Testis (tissue), 2 donors: ENCODE measurements at regions not wholly inside any gene's neighbourhood (a gene's known extent, or its start where the extent isn't known, plus 50 kb on each side); places are given as distances from the start of the nearest gene placed in this dataset.

ENCODE experiments used
- CTCF ChIP-seq, 3 experiments: fragments of 450-650 bp in 2 of 3; fragments of 200-600 bp in 1 of 3; sonication (generic) in 1 of 3; IDR thresholded peaks; one replicate each; pipeline ENCODE4 v1.5.1; 2016 to 2019; ENCODE audit warnings: antibody characterized with exemption in 3 of 3, mild to moderate bottlenecking in 2 of 3, moderate library complexity in 1 of 3
- POLR2A ChIP-seq: fragments of 450-650 bp; IDR thresholded peaks from one replicate; pipeline ENCODE4 v1.6.1; 2017; ENCODE audit warnings: antibody characterized with exemption, mild to moderate bottlenecking, moderate library complexity

- TF ChIP-seq CTCF (IDR thresholded peaks at IDR 0.05) = no peak
- no peak for TF ChIP-seq POLR2A
Measured at GRCh38 chr7:153065051-153065450, 305.5 kb downstream of the ACTR3B start.
